GM12873 (cell line): ENCODE measurements at regions not wholly inside any gene's neighbourhood (a gene's known extent, or its start where the extent isn't known, plus 50 kb on each side); places are given as distances from the start of the nearest gene placed in this dataset.

ENCODE experiments used
- TF ChIP-seq, protein P1 (sequence below): IDR thresholded peaks from 2 replicates; pipeline ENCODE4 v1.5.1; 2012; ENCODE audit warnings: low read depth, mild to moderate bottlenecking, moderate library complexity, low read length, control low read depth; ENCODE audit not compliant: insufficient read depth; ENCODE audit errors: missing control alignments

DNA sequence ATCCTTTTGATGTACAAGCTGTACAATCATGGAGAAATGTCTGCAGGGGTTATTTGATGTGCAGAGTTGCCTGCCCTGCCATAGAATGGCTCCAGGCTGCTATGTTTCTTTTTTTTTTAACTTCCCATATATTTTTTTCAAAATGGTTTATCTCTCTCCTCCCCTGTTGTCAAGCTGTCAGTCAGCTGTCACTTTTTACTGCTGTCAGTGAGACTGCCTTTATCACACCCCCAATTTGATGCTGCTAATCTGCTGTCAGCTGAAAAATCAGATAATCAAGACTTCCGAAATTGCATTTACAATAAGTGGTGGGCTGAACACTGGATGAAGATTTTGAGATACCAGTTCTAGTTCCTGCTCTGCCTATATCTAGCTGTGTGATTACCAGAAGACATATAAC lies 382.6 kb downstream of the ZEB2 start:
- TF ChIP-seq, protein P1, sequence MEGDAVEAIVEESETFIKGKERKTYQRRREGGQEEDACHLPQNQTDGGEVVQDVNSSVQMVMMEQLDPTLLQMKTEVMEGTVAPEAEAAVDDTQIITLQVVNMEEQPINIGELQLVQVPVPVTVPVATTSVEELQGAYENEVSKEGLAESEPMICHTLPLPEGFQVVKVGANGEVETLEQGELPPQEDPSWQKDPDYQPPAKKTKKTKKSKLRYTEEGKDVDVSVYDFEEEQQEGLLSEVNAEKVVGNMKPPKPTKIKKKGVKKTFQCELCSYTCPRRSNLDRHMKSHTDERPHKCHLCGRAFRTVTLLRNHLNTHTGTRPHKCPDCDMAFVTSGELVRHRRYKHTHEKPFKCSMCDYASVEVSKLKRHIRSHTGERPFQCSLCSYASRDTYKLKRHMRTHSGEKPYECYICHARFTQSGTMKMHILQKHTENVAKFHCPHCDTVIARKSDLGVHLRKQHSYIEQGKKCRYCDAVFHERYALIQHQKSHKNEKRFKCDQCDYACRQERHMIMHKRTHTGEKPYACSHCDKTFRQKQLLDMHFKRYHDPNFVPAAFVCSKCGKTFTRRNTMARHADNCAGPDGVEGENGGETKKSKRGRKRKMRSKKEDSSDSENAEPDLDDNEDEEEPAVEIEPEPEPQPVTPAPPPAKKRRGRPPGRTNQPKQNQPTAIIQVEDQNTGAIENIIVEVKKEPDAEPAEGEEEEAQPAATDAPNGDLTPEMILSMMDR, result no peak

DNA sequence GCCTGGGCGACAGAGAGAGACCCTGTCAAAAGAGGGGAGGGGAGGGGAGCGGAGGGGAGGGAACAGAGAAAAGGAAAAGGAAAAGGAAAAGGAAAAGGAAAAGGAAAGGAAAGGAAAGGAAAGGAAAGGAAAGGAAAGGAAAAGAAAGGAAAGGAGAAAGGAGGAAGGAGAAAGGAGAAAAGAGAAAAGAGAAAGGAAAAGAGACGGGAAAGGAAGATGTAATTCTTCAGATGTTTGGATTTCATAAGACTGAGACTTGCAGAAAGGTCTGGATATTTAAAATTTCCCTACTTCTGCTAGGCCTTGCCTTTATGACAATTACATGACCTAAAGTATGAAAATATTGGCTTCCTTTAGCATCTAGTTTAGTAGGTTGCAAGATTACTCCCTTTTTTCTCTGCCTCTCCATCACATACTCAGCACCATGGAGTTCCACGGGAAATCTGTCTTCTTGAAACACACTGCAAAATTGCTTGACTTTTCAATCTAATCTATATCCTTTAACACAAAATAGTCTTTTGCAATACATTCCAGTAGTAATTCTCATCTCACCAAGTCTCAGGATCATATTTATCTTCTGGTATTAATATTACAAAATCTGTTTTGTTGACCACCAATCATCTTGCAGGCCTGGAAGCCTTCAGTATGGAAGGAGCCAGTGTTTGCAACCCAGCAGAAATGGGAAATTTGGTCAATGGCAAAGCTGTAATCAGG lies 383.5 kb downstream of the ZEB2 start:
- TF ChIP-seq, protein P1, result no peak

DNA sequence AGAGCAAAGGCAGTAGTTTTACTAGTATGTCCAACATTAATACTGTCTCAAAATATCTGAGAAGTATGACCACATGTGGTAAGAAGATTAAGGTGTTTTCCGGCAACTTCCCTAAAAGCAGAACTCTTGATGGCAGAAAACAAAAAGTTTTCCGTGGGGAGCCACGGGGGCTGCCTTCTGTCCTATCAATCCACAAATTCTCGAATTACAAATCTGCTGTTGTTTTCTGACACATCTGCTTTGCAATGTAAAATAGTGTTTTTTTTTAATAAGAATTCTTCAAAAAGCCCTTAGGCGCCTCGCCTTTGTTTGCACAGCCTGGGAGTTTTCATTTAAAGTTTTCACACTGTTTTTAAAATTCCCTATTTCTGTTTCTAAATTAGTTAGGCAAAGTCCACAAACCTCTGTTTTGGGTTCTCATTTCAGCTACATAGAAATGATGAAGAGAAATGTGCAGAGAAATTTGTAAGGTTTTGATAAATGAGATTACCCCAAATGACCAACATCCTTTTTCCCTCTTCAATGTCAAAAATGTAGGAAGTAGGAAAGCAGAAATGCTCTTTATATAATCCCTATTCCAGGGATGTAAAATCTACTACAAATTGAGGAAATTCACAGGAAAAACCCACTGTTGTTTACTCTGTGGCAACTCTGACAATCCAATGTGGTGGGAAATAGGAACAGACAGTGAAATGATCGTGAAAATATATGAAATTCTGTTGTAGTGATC lies 385.8 kb downstream of the ZEB2 start:
- TF ChIP-seq, protein P1, result no peak

DNA sequence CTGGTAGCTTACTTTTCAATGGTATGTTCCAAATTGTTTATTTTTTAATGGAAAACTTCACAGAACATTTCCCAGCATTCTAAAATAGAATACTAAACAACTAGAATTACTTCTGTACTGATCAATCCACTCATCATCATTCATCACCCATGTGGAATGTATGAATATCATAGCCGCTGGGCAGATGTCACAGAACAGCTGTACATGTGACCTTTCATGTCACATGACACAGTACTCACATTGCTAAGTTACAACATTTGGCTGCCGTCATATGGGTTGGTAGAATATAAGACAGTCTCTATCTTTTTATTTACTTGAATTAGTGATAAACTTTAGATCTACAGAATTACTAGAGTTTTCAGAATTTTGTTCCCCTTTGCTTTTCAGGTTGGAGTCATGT lies 387.6 kb downstream of the ZEB2 start:
- TF ChIP-seq, protein P1, result no peak

DNA sequence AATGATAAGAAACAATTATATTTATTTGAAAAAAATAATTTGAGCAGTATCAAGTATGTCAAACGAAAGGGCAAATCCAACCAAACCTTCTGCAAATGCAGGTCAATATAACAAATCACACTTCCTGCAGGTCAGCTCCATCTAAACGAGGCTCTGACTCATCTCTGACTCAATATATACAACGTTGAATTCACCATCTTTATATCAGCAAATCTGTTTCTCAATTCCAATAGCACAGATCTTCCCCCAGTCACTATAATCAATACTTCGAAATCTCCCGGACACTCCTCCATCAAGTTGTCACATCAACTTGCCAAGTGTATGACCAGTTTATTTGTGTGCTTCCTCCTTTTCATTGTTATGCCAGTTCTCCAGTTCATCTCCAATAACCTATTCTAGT lies 388.9 kb downstream of the ZEB2 start:
- TF ChIP-seq, protein P1, result no peak

DNA sequence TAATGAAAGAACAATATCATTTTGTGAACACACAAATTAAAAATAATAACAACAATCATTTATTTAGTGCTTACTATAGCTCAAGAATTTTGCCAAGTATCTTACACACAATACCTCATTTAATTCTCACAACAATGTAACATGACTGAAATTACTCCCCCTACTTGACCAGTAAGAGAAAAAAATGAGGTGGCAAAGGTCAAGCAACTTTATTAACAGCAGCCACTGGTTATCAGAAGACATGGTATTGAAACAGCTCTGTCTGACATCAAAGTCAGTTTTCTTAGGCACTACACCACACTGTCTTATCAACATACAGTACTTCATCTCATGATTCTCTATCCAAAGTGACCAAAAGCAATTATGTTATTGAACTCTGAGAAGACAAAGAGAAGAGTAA lies 389.4 kb downstream of the ZEB2 start:
- TF ChIP-seq, protein P1, result no peak

DNA sequence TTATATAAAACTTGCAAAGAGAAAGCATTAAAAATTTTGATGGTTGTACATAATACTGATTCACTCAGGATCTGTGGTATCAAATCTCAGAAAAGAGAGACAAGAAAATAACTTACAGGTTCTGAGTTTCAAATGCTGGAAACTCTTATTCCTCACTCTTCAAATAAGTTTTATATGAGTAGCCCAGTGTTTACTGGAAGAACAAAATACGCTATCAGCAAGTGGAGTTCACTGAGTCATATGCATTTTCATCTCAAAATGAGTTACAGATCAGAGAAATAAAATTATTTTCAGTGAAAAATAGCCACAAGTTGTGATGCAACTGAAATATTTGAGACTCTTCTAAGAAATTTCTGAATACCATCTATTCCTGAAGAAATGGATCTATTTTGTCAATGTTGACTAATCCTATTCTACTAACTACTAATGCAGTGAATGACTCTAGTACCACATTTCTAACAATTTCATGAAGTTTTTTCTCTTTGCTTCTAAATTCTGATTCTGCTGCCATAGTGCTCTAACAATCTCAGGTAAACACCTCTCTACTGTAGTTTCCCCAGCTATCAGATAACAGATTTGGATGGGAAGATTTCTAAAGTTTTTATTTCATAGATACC lies 391.7 kb downstream of the ZEB2 start:
- TF ChIP-seq, protein P1, result no peak
